GM12865 (cell line): ENCODE measurements at regions not wholly inside any gene's neighbourhood (a gene's known extent, or its start where the extent isn't known, plus 50 kb on each side); places are given as distances from the start of the nearest gene placed in this dataset.

Experiments
- DNase-seq: peaks from one replicate; pipeline ENCODE4 v3.0.0; 2010; ENCODE audit warnings: low read depth
- H3K4me3 ChIP-seq: 2 replicates; pipeline ENCODE4 v1.5.1; 2011; ENCODE audit warnings: mild to moderate bottlenecking, low read depth, low read length, control low read depth
- CTCF ChIP-seq: IDR thresholded peaks from 2 replicates; pipeline ENCODE4 v1.5.1; 2011; ENCODE audit warnings: low read length, control low read depth, low read depth, inconsistent platforms; ENCODE audit not compliant: insufficient read depth; ENCODE audit errors: missing control alignments

DNA sequence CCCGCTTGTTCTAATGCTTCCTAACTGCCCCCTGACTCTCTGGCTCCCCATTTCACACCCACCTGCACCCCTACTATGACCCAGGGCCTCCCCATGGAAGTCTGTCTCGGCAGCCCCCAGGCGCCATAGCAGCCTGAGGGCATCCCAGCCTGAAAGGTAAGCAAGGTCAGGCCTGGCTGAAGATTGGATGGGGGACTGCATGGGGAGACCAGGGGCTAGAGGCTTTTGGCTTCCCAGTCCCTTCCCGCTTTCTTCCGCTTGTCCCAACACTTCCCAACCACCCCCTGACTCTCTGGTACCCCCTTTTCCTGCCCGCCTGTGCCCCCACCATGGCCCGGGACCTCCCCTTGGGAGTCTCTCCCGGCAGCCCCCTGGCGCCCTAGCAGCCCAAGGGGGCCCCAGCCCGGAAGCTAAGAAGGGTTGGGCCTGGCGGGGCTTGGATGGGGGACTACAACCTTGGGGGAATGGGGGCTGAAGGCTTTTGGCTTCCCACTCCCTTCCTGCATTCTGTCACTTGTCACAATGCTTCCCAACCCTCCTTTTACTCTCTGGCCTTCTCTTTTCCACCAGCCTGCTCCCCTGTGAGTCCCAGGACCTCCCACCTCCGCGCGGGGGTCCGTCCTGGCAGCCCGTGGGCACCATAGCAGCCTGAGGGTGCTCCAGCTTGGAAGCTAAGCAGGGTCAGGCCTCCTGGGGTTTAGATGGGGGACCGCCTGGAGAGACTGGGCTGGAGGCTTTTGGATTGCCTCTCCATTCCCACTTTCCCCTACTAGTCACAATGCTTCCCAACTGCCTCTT is 2288.4 kb downstream of the TP53TG3F start:
- no peak for DNase-seq
- H3K4me3 ChIP-seq, result no peak overlapping the region
- TF ChIP-seq CTCF, result no peak

DNA sequence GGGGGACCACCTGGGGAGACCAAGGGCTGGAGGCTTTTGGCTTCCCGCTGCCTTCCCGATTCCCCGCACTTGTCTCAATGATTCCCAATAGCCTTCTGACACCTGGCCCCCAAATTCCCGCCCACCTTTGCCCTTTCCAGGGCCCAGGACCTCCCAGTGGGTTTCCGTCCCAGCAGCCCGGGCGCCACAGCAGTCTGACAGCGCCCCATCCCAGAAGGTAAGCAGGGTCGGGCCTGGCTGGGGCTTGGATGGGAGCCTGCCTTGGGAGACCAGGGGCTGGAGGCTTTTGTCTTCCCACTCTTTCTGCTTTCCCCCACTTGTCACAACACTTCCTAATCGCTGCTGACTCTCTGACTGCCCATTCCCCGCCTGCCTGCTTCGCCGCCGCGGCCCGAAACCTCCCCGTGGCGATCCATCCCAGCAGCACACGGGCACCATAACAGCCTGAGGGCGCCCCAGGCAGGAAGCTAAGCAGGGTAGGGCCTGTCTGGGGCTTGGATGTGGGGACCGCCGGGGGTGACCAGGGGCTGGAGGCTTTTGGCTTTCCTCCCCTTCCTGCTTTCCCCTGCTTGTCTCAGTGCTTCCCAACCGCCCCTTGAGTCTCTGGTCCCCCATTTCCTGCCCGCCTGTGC is 2289.3 kb downstream of the TP53TG3F start:
- H3K4me3 ChIP-seq, result no peak overlapping the region
- no peak for DNase-seq
- no peak for TF ChIP-seq CTCF

- TF ChIP-seq CTCF, result no peak
- H3K4me3 ChIP-seq, result no peak overlapping the region
- DNase-seq, result no peak
Measured at GRCh38 chr16:35749253-35750141, 2290.1 kb downstream of the TP53TG3F start.

DNA sequence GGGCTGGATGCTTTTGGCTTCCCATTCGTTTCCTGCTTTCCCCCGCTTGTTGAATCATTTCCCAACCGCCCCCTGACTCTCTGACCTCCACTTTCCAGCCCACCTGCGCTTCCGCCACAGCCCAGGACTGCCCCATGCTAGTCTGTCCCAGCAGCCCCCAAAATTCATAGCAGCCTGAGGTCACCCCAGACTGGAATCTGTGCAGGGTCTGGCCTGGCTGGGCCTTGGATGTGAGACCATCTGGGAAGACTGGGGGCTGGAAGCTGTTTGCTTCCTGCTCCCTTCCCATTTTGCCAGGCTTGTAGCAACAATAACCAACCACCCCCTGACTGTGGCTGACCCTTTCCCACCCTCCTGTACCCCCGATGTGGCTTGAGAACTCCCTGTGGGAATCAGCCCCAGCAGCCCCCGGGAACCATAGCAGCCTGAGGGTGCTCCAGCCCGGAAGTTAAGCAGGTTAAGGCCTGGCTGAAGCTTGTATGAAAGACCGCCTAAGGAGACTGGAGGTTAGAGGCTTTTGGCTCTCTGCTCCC is 2290.8 kb downstream of the TP53TG3F start:
- DNase-seq, result no peak
- TF ChIP-seq CTCF, result no peak
- no peak overlapping the region for H3K4me3 ChIP-seq

- H3K4me3 ChIP-seq, result no peak overlapping the region
- no peak for TF ChIP-seq CTCF
- no peak for DNase-seq
Measured at GRCh38 chr16:35750701-35751104, 2291.3 kb downstream of the TP53TG3F start.

- no peak overlapping the region for H3K4me3 ChIP-seq
- DNase-seq, result no peak
- TF ChIP-seq CTCF, result no peak
Measured at GRCh38 chr16:35751191-35751941, 2292.0 kb downstream of the TP53TG3F start.
